HS-5 (cell line): ENCODE measurements at regions not wholly inside any gene's neighbourhood (a gene's known extent, or its start where the extent isn't known, plus 50 kb on each side); places are given as distances from the start of the nearest gene placed in this dataset.
A peak's percentile ranks its signal among the peaks of the same experiment; 100 is the strongest.
"Not testable (repeated sequence)": the region's sequence is repeated elsewhere in the genome, so short reads cannot be mapped to it uniquely, and the experiment has no call there.

Source experiments
- DNase-seq: peaks from one replicate; pipeline ENCODE4 v3.0.0-alpha.2; 2012; ENCODE audit warnings: low read depth

DNA sequence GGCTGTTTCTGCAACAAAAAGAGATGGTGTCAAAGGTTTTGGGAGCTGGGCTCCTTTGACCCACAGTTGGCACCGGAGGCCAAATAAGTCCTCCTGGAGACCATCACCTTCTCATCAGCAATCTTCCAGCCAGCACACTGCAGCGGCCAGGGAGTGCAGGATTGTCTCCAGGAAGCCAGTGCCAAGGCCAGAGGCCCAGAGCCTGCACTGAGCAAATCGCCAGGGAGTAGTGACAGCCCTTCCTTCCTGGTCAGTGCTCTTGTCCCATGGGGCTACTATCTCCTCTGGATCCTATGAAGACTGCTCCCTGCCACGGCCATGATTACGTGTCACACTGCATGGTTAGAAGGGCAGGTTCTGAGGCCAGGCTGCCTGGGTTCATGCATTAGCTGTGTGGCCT is 134.3 kb upstream of the CRHR1 start:
- DNase-seq: no peak

DNA sequence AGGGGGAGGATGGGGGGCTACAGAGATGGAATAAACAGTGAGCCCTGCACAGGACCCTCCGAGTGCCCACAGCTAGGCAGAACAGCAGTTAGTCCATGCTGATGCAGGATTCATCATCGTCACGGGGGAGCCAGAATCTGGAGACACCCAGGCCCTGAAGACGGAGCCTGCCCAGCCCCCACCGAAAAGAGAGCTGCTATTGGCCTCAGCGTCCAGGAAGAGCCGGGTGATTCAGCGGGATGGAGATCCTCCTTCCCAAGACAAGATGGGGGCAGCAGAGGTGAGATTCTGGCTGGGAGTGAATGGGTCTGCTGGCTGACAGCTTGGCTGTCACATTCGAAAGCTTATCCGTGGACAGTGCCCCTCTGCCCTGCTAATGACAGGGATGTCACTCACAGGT is 133.6 kb upstream of the CRHR1 start:
- DNase-seq: no peak

DNA sequence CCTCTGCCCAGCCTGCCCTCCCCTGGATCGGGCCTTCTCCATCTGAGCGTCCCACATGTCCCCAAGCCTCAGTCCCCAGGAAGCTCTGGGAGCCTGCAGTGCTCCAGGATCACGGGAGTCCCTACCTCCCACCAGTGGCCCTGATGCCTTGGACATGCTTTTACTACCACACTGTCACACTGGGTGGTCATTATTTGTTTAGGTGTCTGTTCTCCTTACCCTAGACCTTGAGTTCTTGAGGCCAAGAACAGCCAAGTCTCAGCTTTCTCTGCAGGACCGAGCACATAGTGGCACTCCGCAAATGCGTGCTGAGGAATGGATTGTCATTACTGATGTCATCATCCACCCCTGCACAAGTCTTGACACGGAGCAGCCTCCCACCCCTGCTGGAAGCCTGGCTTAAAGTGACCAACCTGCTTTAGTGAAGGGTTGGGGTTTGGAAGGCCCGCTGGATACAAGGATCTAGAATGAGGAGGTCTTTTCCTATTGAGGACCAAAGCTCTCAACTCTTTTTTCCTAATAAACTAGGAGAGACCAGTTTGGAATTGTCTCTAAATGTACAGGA is 132.9 kb upstream of the CRHR1 start:
- no peak for DNase-seq

DNA sequence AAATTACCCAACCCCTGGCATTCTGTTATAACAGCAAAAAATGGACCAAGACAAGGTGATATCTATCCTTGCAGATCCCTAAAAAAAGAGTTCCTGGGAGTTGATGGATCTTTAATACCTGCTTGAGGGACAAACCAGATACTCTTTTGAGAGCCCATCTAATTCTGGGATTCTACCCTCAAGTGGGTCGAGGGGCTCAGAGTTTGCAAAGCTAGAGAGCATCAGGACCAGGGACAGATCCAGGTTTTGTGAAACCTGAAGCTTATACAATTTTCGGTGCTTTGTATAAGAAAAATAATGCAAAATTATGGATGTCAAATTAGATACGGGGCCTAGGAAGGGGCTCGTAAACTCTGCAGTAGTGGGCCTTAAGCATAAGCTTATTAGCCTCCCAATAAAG is 130.5 kb upstream of the CRHR1 start:
- DNase-seq: no peak

DNA sequence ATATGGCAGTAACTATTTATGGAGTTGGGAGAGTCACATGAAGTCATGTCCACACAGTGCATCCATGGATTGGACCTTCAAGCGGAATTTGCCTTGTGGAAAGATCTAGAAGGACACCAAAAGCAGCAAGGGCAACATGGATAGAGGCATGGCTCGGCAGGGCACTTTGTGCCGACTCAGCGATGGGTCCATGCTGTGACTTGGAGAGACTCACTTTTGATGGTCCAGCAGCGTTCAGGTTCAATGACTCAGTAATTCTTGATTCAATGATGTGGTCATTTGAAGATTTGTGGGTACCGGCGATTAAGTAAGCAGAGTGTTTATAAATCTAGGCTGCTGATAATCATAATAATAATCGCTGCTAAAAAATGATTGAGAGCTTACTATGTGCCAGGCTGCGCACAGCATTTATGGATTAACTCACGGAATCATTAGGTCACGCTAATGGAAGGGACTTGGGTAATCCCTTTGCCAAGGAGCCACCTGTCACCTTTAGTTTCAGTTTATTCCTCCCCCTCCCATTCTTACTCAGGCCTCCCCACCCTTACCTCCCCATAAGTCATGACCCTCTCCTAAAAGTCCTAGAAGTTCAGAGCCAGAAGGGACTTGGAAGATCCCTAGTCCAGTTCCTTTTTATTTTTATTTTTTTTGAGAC is 127.5 kb upstream of the CRHR1 start:
- DNase-seq: no peak

DNA sequence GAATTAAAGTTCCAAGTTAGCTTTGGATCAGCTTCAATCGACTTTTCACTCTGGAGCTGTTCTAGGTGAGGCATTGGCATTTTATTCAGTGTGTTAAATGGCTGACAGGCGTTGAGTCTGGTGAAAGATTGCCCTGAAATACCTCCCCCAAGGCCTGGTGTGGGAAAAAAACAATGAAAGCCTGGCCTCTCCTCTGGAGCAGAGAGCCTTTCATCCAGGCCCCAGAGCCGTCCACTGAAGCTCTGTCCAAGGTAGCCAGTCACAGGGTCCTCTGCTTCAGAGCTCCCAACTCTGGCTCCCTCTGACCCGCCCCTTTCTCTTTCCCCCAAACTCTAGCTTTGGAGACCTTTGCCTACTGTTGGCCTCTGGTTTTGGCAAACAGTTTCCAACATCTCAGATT is 123.6 kb upstream of the CRHR1 start:
- DNase-seq: no peak

DNA sequence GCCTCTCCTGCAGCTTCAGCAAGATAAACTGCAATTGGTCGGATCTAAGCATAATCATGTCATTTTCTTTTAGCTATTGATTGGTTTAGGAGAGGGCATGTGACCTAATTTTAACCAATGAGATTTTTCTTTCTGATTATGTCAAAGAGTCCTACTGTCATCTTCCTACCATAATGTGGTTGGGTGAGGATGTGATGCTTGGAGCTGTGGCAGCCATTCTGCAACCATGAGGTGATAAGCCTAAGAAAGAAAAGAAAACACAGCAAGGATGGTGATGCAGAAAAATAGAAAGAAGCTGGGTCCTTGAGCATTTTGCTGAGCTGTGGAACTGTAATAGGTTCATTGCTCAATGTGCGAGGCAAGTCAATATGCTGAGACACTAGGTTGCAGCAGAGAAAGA is 121.7 kb upstream of the CRHR1 start:
- no peak for DNase-seq

DNA sequence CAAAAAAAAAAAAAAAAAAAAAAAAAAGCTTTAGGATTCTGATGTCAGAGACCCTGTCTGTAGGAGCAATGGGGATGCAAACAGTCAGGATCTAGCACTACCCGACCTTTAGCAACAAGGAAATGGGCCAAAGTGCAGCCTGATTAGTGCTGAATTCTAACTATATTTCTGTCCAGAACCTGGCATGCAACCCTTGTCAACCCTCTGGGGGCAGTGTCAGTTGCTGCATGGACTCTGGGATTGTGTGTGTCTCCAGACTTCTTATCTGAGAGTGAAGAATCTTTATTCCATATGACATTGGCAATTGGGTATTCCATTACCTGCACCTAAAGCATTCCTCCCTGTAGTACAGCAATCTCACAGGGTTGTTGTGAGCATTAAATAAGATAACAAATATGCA is 120.3 kb upstream of the CRHR1 start:
- no peak for DNase-seq

DNA sequence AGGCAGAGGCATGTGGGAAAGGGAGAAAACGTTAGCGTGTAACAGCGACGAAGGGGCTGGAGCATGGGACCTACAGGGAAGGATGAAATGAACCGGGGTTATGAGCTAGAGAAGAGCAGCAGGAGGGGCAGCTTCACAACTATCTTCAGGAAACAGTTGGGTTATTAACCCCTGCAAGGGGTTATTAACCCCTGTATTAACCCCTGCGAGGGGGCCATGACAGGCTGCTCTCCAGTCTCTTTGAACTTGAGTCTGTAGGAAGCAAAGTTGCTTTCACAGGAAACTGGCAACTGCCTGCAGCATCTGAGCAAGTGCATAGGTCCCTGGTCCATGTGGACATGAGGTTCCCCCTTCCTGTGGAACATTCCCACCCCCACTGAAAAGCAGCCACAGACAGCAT is 119.2 kb upstream of the CRHR1 start:
- DNase-seq: no peak

DNA sequence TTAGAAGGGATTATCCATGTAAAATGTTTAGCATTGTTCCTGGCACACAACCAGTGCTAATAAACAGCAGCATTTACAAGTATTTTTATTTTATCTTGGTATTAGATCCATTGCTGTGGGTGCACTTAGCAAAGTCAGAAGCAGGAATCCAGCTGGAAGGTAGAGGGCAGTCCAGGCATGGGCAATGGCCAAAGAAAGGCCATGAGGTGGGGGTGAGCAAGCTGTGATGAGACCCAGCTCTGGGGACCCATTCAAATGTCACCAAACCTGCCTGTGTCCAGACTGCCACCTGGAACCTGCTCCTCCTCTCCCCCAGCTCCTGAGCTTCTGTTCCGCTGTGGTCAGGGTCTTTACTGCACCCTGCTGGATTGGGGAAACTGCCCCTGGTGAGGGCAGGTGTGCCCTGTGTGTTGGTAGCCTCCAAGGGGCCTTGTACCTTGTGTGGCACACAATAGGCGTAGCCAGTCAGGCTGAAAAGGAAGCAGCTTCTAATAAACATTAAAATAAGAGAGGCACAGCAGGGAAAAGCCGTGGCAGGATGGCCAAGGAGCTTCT is 118.0 kb upstream of the CRHR1 start:
- DNase-seq: no peak

DNA sequence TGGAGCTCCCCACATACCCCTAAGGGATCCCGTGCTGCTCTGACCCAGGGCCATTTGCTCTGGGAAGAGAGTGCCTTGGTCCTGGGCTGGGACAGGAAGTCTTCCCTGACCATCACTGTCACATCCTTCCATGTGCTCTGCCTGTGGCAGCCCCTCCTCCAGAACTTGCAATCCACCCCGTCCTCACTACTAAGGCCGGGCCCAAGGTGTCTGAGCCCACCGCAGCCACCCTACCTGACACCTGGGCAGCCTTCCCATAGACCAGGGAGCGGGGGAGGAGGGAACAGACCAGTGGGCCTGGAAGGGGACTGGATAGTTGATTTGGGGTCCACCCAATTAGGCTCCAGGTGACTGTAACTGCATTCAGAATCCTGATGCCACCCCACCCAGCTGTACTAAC is 117.5 kb upstream of the CRHR1 start:
- DNase-seq: no peak

DNA sequence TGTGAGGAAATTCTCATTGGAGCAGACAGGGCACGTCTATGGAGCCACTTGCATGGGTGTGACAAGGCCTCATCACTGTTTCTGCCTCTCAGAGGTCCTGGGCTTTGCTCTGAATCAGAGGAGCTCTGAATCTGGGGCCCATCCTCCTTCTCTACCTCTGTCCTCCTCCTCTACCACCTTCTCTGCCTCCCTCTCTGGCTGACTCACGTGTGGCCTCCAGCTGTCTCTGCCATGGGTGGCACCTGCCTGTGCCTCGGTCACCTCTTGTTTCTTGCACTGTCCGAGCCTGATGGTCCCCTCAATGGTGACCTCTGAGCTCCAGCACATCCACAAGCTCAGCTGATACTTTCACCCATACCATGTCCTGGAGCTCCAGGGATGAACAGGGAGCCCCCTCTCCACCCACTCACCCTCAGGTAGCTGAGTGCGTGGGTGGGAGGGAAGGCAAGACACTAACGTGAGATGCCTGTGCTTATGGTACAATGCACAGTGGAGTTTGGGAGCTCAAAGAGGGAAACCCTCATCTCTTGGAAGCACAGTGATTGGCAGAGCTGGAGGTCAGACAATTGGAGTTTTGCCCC is 116.4 kb upstream of the CRHR1 start:
- DNase-seq: no peak

DNA sequence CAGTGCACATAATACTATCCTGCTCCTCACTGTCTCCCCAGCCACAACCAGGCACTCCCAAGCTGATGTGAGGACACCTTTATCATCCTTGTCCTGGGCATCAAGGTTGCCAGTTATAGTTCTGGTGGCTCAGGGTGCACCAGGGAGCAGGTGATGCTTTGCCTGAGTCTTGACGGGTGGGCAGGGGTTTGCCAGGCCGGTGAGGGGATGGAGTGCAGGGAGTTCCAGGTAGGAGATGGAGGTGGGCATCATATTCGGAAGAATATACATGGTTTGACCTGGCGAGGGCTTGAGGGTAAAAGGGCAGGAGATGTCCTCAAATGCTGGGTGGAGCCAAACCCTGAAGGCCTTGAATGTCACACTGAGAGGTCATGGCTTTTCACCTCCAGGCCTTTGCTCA is 115.8 kb upstream of the CRHR1 start:
- DNase-seq: no peak

DNA sequence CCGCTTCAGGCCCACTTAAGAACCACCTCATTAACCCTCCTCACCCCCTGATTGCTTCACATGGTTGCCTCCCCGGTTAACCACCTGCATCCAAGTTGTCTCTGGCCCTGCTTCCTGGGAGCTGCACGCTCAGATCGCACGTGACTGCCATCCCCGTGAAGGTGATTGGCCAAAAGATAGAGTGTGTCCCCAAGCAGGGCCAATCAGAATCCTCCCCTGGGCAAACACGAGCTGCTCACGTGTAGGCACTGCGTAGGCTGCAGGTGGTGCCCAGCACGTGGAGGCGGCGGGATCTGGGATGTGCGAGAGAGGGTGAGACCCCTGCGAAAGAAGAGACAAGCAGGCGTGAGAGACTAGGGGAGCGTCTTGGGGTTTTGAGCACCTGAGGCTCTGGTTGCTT is 111.8 kb upstream of the CRHR1 start:
- DNase-seq: no peak

DNA sequence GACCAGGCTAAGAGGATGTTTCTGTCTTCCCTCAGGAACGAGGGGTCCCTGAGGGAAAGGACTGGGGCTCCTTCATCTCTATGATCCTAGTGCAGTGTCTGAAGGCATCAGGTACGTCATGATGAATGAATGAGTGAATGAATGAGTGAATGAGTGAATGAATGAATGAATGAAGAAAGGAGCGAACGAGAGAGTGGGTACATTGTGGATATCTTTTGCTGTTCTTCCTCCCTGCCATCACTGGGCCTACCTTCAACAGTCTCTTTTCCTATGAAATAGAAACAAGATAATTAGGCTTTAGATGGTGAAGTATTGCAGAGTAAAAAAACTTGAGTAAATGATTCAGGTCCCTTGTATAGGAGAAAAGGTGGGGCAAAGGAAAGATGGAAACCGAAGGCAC is 111.3 kb upstream of the CRHR1 start:
- no peak for DNase-seq

DNA sequence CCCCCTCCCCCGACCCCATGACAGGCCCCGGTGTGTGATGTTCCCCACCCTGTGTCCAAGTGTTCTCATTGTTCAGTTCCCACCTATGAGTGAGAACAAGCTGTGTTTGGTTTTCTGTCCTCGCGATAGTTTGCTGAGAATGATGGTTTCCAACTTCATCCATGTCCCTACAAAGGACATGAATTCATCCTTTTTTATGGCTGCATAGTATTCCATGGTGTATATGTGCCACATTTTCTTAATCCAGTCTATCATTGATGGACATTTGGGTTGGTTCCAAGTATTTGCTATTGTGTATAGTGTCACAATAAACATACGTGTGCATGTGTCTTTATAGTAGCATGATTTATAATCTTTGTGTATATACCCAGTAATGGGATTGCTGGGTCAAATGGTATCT is 110.4 kb upstream of the CRHR1 start:
- DNase-seq: not testable (repeated sequence)

DNA sequence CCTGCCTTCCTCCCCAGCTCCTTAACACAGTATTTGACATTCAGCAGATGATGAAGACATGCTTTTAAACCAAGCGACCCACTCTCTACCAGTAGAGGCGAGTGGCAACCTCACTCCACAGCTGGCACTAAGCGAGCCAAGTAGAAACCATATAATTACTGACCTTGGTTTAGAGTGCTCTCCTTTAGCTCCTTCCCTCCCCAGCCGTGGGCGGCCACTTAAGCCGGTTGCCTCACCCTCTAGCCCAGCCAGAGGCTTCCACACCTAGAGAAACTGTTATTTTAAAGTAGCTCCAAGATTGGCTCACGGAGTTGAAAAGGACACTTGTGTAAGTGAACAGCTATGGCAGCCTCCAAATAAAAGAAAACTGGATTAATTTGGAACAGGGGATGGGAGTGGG is 109.1 kb upstream of the CRHR1 start:
- no peak for DNase-seq

DNA sequence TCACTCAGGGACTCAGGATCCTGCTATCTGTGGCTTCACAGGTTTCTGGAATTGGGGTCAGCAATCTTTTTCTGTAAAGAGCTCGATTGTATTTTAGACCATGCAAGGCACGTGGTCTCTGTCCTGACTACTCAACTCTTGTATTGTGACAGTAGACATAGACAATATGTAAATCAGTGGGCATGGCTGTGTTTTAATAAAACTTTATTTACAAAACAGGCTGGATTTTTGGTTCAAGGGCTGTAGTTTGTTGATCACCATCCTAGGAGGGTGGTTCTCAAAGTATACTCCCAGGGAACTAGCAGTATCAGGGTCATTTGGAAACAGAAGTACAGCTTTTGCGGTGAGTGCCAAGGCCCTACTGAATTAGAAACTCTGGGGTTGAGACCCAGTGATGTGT is 108.2 kb upstream of the CRHR1 start:
- DNase-seq: no peak

DNA sequence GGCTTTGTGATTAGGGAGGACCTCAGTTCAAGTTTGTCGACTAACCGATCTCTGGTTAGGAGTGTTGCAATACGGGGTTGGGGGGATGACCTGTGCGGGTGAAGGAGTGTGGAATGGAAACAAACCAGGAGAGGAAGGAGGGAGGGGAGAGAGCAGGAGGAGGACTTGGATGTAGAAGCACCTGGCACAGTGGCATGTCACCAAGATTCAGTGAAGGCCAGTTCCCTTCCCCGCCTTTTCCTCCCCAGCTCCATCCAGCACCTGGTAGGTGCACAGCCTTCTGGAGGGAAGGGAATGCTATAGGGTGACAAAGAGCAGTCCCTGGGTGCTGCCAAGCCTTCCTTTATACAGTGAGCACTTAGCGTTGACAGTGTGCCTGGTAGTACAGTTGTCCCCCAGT is 107.4 kb upstream of the CRHR1 start:
- no peak for DNase-seq

DNA sequence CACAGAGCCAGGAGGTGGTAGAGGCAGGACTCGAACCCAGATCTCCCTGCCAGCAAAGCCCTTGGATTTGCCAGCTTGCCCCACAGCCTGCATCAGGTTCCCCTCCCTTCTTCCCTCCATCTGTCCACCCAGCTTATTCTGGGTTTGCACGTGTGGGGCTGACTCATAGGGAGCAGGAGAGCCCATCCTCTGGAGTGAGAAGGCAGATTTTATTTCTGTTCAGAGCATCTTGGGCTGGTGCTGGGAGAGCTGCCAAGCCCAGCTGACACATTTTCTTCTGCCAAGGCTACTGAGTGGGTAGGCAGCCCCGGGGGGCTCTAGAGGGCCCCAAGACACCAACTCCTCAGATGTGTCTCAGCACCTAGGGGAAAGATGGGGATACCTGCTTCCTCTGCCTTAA is 106.3 kb upstream of the CRHR1 start:
- peak; percentile 11 for DNase-seq

DNA sequence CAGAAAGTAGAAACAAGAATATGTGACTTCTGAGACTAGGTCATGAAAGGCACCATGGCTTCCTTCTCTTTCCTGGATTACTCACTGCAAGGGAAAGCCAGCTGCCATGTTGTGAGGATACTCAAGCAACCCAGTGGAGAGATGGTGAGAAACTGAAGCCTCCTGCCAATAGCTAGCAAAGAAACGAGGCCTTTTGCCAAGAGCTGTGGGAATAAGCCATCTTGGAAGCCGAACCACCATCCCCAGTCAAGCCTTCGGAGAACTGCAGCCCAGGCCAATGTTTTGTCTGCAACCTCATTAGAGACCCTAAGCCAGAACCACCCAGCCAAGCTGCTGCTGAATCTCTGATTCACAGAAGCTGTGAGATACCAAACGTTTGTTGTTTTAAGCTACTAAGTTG is 104.7 kb upstream of the CRHR1 start:
- no peak for DNase-seq

DNA sequence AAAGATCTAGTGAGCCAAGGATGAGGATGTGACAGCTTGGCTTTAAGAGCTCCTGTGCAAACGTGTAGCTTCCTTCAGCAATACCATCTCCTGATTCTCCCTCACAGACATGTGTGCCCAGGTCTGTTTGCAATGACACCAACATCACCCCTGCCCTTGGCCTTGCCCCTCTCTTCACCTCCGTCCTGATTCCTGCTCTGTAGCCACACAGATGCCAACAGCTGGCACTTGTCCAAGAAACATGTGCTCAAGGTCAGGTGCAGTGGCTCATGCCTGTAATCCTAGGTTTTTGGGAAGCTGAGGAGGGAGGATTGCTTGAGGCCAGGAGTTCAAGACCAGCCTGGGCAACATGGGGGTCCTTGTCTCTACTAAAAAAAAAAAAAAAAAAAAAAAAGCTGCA is 103.8 kb upstream of the CRHR1 start:
- no peak for DNase-seq

DNA sequence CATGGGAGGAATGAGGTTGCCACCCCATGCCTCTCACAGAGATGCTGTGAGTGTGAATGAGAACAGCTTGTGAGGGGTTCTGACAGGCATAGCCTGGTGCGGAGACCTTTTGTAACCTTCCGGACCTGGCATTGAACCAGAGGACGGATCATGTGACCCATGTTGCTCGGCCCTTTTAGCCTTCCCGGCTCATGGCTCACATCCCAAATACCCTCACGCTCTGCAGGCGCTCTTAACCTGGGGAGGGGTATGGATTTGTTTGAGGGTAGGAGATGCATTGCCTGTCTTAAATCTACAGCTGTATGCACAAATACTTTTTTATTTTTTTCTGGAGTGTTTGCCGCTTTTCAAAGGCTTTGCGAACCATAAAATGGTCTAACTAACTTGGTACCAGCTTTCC is 102.4 kb upstream of the CRHR1 start:
- no peak for DNase-seq

DNA sequence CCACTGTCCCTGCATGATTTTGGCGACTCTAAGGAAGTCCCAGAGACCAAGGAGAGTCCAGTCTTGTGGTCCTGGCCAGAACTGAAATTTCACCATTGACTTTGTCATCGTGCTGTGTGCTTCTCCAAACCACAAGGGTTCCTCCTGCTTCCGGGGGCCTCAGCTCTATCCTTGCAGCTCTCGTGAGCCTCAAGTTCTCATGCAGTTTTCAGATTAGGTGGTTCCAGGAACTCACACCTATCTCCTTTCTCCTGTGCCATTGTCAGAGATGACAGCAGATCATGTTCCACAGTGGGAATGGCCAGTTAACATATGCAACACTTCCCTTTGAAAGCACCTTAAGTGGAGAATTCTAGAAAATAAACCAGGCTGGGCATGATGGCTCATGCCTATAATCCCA is 97.9 kb upstream of the CRHR1 start:
- DNase-seq: no peak
